K562 (cell line): ENCODE measurements at regions not wholly inside any gene's neighbourhood (a gene's known extent, or its start where the extent isn't known, plus 50 kb on each side); places are given as distances from the start of the nearest gene placed in this dataset.

Experiments
- ADNP ChIP-seq: fragments of 200-800 bp; sonication (Bioruptor generic); IDR thresholded peaks from 2 replicates; pipeline ENCODE4 v1.6.1; 2016; ENCODE audit warnings: missing genetic modification characterization, missing compliant biosample characterization
- CBFA2T3 ChIP-seq: fragments of 450-650 bp; IDR thresholded peaks from 2 replicates; pipeline ENCODE4 v1.6.1; 2017
- ELF1 ChIP-seq: fragments of 200-800 bp; sonication (Bioruptor generic); IDR thresholded peaks from 2 replicates; pipeline ENCODE4 v1.6.1; 2016; ENCODE audit warnings: missing genetic modification characterization, missing compliant biosample characterization
- HCFC1 ChIP-seq: IDR thresholded peaks from 2 replicates; pipeline ENCODE4 v1.6.1; 2012; ENCODE audit warnings: low read depth, low read length, improper control_type of control experiment
- HMG20A ChIP-seq: fragments of 450-650 bp; formaldehyde crosslinking; conservative IDR thresholded peaks from 2 replicates; pipeline ENCODE4 v1.4.0; 2020; ENCODE audit warnings: mild to moderate bottlenecking, mixed read lengths
- MEF2A ChIP-seq: IDR thresholded peaks from 2 replicates; pipeline ENCODE4 v1.6.1; 2011; ENCODE audit warnings: low read depth, mild to moderate bottlenecking, low read length, moderate library complexity; ENCODE audit not compliant: control insufficient read depth
- PTBP1 ChIP-seq: fragments of 200-400 bp; formaldehyde crosslinking; IDR thresholded peaks from 2 replicates; pipeline ENCODE4 v1.6.1; 2017; ENCODE audit warnings: low read depth, low read length
- SPI1 ChIP-seq: IDR thresholded peaks from 2 replicates; pipeline ENCODE4 v1.6.1; 2011; ENCODE audit warnings: low read depth, low read length, control low read depth, borderline replicate concordance
- ZNF324 ChIP-seq: fragments of 250-450 bp; sonication (Bioruptor Pico); IDR thresholded peaks from 2 replicates; pipeline ENCODE4 v1.4.0; 2020; ENCODE audit warnings: mild to moderate bottlenecking
- ZNF695 ChIP-seq: fragments of 450-650 bp; formaldehyde crosslinking; IDR thresholded peaks from 2 replicates; pipeline ENCODE4 v1.4.0; 2020; ENCODE audit warnings: mild to moderate bottlenecking, moderate library complexity
- ZNF699 ChIP-seq: fragments of 250-450 bp; sonication (Bioruptor Pico); IDR thresholded peaks from 2 replicates; pipeline ENCODE4 v1.8.0; 2021; ENCODE audit warnings: mild to moderate bottlenecking, moderate library complexity; ENCODE audit not compliant: insufficient replicate concordance
- TF ChIP-seq, protein P1 (sequence below): sonication (generic); formaldehyde crosslinking; IDR thresholded peaks from 2 replicates; pipeline ENCODE4 v1.8.0; 2022; ENCODE audit warnings: missing genetic modification reagents, mild to moderate bottlenecking, borderline replicate concordance
- TF ChIP-seq, protein P2 (sequence below): sonication (generic); formaldehyde crosslinking; IDR thresholded peaks from 2 replicates; pipeline ENCODE4 v1.8.0; 2023; ENCODE audit warnings: mild to moderate bottlenecking, missing genetic modification reagents
- TF ChIP-seq, protein P3 (sequence below): fragments of 250-450 bp; sonication (Bioruptor Pico); IDR thresholded peaks from 2 replicates; pipeline ENCODE4 v1.5.0; 2021
- TF ChIP-seq, protein P4 (sequence below): conservative IDR thresholded peaks from 2 replicates; pipeline ENCODE4 v1.6.1; 2011; ENCODE audit warnings: low read depth, mild to moderate bottlenecking, low read length; ENCODE audit not compliant: control insufficient read depth
- TF ChIP-seq, protein P5 (sequence below): sonication (generic); formaldehyde crosslinking; IDR thresholded peaks from 2 replicates; pipeline ENCODE4 v1.8.0; 2022; ENCODE audit warnings: missing genetic modification reagents, mild to moderate bottlenecking, moderate library complexity, borderline replicate concordance
- TF ChIP-seq, protein P6 (sequence below), 3 experiments: IDR thresholded peaks in 2 of 3; conservative IDR thresholded peaks in 1 of 3; 2 replicates each; pipeline ENCODE4 v1.5.1; 2011 to 2012; ENCODE audit warnings: low read length in 3 of 3, mild to moderate bottlenecking in 3 of 3, control low read depth in 2 of 3, improper control_type of control experiment in 1 of 3, inconsistent platforms in 1 of 3, low read depth in 1 of 3, mixed read lengths in 1 of 3, moderate library complexity in 1 of 3; ENCODE audit not compliant: insufficient read depth in 2 of 3

DNA sequence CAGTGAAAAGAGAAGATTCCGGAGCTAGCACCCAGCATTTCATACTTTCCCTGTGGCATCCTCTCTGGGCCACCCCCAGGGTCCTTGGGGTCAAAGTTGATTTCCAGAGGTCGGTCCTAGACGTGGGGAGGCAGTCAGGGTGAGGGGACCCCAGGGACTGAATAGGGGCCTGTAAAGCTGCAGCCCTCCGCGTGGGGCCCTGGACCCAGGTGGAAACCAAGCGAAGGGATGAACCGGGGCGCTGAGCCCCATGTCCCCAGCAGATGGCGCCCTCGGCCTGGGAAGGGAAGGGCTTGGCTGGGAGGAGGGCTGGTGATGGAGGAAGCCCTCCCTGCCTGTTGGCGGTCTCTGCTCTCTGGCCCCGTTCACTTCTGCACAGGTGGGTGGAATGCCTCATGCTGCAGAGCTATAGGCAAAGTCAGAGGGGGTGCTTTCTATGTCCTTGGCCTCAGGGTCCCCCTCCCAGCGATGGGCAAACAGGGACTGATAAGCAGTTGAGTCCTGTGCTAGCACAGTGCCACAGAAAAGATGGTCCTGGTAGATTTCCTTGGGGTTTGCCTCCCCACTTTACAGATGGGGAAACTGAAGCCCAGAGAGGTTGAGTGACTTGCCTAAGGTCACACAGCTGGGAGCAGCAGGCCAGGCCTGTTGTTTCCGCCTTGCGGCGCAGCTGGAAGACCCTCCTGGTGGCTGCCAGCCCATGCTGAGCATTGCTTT, 163.4 kb upstream of the CIBAR2 start (continued):
- TF ChIP-seq, protein P1, sequence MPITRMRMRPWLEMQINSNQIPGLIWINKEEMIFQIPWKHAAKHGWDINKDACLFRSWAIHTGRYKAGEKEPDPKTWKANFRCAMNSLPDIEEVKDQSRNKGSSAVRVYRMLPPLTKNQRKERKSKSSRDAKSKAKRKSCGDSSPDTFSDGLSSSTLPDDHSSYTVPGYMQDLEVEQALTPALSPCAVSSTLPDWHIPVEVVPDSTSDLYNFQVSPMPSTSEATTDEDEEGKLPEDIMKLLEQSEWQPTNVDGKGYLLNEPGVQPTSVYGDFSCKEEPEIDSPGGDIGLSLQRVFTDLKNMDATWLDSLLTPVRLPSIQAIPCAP (CRISPR knock-in tag) = no peak
- TF ChIP-seq HMG20A (CRISPR knock-in tag) (no peak), PTBP1 (peak; percentile 23; the same call in 1 of the 2 replicates), ZNF699 (CRISPR knock-in tag) (no peak), ZNF695 (CRISPR knock-in tag) (no peak), ADNP (tag) (no peak; the same call in 1 of the 2 replicates), MEF2A (no peak), CBFA2T3 (no peak), HCFC1 (peak; percentile 49; the same call in 1 of the 2 replicates), SPI1 (0 out of 2 replicates have a peak, but pooled peaks have one; percentile 9), ZNF324 (no peak), ELF1 (no peak)
- TF ChIP-seq, protein P2, sequence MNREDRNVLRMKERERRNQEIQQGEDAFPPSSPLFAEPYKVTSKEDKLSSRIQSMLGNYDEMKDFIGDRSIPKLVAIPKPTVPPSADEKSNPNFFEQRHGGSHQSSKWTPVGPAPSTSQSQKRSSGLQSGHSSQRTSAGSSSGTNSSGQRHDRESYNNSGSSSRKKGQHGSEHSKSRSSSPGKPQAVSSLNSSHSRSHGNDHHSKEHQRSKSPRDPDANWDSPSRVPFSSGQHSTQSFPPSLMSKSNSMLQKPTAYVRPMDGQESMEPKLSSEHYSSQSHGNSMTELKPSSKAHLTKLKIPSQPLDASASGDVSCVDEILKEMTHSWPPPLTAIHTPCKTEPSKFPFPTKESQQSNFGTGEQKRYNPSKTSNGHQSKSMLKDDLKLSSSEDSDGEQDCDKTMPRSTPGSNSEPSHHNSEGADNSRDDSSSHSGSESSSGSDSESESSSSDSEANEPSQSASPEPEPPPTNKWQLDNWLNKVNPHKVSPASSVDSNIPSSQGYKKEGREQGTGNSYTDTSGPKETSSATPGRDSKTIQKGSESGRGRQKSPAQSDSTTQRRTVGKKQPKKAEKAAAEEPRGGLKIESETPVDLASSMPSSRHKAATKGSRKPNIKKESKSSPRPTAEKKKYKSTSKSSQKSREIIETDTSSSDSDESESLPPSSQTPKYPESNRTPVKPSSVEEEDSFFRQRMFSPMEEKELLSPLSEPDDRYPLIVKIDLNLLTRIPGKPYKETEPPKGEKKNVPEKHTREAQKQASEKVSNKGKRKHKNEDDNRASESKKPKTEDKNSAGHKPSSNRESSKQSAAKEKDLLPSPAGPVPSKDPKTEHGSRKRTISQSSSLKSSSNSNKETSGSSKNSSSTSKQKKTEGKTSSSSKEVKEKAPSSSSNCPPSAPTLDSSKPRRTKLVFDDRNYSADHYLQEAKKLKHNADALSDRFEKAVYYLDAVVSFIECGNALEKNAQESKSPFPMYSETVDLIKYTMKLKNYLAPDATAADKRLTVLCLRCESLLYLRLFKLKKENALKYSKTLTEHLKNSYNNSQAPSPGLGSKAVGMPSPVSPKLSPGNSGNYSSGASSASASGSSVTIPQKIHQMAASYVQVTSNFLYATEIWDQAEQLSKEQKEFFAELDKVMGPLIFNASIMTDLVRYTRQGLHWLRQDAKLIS (CRISPR knock-in tag) = no peak
- TF ChIP-seq, protein P3, sequence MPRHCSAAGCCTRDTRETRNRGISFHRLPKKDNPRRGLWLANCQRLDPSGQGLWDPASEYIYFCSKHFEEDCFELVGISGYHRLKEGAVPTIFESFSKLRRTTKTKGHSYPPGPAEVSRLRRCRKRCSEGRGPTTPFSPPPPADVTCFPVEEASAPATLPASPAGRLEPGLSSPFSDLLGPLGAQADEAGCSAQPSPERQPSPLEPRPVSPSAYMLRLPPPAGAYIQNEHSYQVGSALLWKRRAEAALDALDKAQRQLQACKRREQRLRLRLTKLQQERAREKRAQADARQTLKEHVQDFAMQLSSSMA (CRISPR knock-in tag) = no peak
- TF ChIP-seq, protein P4, sequence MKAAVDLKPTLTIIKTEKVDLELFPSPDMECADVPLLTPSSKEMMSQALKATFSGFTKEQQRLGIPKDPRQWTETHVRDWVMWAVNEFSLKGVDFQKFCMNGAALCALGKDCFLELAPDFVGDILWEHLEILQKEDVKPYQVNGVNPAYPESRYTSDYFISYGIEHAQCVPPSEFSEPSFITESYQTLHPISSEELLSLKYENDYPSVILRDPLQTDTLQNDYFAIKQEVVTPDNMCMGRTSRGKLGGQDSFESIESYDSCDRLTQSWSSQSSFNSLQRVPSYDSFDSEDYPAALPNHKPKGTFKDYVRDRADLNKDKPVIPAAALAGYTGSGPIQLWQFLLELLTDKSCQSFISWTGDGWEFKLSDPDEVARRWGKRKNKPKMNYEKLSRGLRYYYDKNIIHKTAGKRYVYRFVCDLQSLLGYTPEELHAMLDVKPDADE = no peak
- TF ChIP-seq, protein P5, sequence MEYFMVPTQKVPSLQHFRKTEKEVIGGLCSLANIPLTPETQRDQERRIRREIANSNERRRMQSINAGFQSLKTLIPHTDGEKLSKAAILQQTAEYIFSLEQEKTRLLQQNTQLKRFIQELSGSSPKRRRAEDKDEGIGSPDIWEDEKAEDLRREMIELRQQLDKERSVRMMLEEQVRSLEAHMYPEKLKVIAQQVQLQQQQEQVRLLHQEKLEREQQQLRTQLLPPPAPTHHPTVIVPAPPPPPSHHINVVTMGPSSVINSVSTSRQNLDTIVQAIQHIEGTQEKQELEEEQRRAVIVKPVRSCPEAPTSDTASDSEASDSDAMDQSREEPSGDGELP = peak; percentile 76; the same call in 1 of the 2 replicates
- TF ChIP-seq, protein P6, sequence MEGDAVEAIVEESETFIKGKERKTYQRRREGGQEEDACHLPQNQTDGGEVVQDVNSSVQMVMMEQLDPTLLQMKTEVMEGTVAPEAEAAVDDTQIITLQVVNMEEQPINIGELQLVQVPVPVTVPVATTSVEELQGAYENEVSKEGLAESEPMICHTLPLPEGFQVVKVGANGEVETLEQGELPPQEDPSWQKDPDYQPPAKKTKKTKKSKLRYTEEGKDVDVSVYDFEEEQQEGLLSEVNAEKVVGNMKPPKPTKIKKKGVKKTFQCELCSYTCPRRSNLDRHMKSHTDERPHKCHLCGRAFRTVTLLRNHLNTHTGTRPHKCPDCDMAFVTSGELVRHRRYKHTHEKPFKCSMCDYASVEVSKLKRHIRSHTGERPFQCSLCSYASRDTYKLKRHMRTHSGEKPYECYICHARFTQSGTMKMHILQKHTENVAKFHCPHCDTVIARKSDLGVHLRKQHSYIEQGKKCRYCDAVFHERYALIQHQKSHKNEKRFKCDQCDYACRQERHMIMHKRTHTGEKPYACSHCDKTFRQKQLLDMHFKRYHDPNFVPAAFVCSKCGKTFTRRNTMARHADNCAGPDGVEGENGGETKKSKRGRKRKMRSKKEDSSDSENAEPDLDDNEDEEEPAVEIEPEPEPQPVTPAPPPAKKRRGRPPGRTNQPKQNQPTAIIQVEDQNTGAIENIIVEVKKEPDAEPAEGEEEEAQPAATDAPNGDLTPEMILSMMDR (IDR thresholded peaks at IDR 0.05 in 2 of 3, conservative IDR thresholded peaks at IDR 0.05 in 1 of 3; ENCODE audit: insufficient read depth in 2 of 3, low read depth in 1 of 3, low read length in 3 of 3) = peak; percentile 97 to 98 (median 97)
